HG02981 (cell line): ENCODE measurements at regions not wholly inside any gene's neighbourhood (a gene's known extent, or its start where the extent isn't known, plus 50 kb on each side); places are given as distances from the start of the nearest gene placed in this dataset.
"Not testable (repeated sequence)": the region's sequence is repeated elsewhere in the genome, so short reads cannot be mapped to it uniquely, and the experiment has no call there.

Experiments
- ATAC-seq: cut with Tn5 transposase; IDR thresholded peaks from one replicate; pipeline ENCODE4 v1.9.1; 2021; ENCODE audit warnings: mild to moderate bottlenecking, moderate library complexity; ENCODE audit not compliant: unreplicated experiment

DNA sequence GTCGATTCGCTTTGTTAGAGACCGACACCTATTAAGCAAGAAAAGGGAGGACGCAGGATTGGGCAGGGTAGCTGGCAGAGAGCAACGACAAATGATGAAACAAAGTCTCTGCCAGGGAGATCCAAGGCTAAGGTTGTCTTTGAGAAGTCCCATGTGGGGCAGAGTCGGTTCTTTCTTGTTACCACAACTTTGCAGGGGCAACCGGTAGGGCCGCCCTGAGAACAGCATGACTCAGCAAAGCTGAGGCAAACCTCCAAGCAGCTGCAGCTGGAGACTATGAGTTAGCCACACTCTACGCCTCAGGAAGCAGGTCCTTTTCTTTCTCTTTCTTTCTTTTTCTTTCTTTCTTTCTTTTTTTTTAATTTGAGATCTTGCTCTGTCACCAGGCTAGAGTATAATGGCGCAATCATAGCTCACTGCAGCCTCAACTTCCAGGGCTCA, 452.3 kb upstream of the ID2 start:
- ATAC-seq = peak; percentile 84

DNA sequence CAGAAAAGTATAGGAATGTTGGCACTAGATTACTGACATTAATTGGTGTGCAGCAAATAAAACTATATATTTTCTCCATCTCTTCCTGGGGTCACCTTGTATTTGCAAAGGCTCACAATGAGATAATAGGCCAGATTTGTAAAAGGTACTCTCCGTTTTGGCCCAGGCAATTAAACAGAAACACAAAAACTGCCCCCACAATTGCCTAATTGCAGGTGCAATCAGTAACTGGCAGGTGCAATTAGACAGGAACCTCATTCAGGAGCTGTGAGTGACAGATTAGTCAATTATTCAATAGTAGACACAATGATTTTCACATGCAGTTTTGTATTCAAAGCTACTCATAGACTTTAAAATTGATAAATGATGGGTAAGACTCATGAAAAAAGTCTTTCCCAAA, 451.4 kb upstream of the ID2 start:
- no peak for ATAC-seq

DNA sequence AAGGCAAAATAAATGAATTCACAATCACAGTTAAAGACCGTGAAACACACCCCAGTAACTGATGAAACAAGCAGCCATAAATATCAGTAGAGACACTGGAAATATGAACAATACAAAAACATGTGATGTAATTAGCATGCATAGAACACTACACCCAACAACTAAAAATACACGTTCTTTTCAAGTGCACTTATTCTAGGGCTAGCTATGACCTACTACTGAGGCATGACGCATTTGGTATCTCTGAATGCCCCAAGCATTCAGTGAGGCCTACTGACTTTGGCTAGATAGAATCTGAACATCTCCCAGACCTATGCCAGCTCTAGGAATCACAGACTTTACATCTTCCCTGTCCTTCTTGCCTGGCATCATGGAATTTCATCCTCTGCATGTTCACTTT, 450.0 kb upstream of the ID2 start:
- no peak for ATAC-seq

DNA sequence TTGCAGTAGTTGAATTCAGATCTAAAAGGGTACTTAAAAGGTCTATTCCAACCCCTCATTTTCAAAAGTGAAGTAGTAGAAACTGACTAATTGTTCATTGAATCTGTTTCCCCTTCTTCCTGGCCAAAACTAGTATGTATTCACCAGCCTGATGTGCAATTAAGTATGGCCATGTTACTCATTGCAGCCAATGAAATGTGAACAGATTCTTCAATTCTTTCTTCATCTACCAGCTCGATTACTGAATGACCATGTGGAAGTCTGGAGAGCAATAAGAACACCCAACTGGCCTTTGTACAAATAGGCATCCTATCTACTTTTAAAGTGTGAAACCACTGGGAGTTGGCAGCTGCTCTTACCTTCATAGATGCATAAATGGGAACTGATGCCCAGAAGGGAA, 449.0 kb upstream of the ID2 start:
- no peak for ATAC-seq

DNA sequence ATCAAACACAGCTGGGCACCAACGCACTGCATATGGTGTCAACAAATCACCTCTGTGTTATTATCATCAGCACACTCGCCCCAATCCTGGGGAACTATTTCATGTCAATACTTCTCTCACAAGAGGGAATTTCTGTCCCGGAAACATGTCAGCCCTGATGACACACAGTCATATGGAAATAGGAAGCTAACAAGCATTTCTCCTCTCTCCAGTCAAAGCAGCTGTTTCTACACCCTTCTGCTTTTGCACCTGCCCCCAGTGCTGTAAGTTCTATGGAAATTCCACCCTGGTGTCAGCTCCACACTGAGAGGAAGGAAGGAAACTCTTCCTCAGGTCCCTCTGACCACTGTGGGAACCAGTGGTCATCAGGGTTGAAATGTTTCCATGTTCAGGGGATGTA, 447.6 kb upstream of the ID2 start:
- peak; percentile 25 for ATAC-seq

DNA sequence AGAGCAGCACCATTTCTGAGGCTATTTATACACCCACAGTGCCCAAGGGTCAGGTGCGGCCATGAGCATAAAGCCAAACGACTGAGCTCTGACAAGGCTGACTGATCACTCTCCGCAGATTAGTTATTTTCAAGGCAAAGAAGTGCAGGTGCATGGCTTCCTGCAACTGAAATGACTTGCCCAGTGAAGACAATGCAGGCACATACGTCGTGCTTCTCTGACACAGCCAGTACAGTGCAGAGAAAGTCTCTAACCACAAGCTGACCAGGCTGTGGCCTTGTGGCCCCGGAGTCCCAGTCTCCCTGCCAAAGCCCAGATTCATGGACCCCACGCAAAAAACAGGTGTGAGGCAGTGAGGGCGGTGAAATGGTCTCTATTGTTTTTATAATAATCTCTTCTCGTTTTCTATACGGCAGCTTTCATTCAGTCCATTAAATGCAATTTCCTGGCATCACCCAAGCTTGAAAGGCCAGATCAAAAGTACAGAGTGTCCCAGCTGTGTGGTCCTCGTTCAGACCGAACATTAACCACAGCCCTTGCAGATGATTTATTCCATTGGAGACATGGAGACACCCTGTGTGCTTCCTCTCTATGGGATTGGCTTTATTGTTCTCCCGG, 447.0 kb upstream of the ID2 start:
- peak; percentile 89 for ATAC-seq

DNA sequence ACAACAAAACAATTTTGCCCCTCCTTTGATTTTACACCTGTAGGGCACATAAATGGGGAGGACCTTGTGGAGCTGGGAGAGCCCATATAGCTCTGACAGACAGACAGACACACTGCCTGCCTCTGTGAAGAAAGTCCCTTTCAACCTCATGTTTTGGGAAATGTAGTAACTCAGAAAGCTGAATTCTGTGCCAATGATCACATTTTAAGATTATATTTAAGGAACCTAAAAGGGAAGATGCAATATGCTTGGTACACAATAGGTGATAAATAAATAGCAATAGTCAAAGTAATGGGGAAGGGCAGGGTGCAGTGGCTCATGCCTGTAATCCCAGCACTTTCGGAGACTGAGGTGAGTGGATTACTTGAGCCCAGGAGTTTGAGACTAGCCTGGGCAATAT, 446.4 kb upstream of the ID2 start:
- no peak for ATAC-seq

DNA sequence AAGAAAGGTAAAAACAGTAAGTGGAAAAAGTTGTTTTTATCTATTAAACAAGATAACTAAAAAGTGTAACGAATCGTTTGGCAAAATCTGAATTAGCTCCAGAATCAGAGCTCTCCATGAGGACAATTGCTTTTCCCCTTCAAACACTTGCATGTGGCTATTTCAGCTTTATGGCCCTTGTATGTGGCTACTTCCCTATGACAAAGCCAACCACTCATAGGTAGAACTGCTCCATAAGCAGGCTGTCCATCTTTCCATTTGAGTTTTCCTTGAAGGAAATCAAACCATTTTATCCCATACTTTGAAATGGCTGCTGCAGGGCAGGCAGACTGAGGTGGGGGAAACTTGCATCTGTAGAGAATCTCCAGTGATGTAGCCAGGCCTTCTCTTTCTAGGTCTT, 445.5 kb upstream of the ID2 start:
- no peak for ATAC-seq

DNA sequence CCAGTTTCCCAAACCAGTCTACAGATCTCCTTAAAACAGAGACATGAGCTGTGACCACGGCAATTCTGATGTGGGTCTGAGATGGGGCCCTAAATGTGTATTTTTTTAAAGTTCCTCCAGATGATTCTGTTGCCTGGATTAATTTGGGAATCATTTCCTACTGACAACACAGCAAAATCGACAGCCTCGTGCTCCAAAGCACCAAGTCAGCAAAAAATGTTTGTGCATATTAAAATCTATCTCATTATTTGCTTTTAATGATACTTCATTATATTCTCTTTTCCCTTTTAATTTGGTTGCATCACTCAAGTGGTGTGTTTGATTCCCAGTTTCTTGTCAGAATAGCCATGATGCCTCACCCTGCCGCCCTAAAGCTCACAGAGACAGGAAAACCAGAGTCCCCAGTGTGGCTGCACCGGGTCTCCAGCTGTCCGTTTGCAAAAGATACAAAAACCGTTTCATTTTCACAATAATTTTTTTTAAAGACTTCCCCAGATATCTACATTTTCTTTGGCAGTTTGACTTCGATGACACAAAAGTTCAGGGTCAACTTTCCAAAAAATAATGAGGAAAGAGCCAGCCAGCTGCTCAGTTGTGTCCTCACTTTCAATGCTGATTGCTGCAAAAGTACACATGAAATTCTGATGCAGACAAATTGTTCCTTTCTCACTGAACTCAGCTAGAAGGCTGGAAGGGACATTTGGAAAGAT, 443.2 kb upstream of the ID2 start:
- no peak for ATAC-seq

DNA sequence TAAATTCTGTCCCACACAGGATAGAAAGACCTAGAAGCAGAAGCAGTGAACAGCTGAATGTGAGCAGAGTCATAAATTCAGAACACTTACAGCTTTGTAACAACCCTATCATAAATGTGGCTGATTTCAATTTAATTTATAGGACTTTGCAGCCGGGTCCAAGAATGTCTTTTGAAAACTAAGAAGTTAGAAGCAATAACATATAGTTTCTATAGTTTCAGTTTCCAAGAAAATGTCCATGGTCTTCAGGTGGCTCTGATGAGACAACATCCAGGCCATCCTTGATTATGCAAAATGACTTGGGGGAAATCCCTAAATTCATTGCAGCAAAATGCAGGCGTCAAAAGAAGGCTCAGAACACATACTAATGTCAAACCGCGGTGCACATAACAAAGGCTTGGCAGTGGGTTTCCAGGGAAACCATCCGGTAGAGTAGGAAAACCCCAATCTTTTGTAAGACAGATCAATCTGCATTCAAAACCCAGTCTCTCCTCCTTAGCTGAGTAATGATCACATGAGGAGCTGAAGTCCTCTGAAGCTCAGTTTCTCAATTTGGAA, 442.2 kb upstream of the ID2 start:
- ATAC-seq = no peak

DNA sequence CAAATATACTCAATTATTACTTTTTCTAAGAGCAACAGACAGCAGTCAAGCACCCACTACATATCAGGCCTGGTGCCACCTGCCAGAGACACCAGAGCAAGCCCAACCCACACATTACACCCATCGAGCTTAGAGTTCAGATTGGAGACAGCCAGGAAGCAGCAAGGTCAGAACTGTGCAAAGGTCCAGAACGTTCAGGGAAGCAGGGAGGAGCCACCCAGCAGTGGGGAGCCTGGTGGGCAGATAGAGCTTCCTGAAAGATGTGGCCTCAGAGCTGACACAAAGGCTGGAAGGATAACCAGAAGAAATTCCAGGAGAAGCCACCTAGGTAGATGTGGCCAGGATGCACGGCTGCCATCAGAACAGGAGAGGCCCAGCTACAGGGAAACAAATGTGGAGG, 440.5 kb upstream of the ID2 start:
- no peak for ATAC-seq

DNA sequence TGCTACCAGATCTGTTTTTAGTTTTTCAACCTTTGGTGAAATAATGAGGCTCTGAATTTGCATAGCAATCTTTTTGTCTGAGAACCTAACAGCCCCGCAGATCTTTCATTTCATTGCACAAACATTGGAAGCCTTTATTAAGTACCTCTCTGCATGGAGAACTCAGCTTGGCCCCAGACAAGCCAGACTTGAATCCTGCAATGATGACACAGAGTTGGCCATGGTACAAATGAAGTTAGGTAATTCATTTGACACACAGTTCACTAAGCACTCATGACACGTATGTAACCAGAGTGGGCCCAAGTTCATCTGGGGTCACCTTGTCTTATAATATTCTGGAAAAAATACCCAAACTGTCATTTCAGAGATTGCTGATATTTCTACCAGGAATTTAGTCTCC, 439.1 kb upstream of the ID2 start:
- ATAC-seq = no peak

DNA sequence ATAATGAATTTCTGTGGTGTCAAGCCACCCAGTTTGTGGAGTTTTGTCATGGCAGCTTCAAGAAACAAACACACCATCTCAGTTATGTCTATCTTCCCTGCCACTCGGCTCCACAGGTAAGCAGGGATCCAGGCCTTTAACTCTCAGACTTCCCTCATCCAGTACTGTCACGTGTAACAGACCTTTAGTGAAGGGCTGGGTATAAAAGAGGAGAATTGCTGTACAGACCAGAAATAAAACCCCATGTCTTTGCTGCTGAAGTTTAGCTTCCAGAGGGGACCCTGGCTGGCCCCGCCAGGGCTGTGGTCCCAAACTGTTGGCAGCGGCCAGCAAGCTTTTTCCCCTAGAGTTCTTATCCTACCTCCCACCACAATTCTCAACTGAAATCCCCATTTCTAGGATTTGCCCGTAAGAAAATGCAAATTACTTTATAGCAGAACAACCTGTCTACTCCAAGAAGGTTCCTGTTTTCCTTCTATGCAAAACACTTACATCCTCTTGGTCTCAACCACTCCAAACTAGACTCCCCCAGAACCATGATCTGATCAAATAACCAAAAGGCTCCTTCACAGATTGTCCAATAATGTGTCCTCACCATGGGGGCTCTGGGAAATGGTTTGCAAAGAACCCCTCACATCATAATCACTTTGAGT, 438.0 kb upstream of the ID2 start:
- no peak for ATAC-seq

DNA sequence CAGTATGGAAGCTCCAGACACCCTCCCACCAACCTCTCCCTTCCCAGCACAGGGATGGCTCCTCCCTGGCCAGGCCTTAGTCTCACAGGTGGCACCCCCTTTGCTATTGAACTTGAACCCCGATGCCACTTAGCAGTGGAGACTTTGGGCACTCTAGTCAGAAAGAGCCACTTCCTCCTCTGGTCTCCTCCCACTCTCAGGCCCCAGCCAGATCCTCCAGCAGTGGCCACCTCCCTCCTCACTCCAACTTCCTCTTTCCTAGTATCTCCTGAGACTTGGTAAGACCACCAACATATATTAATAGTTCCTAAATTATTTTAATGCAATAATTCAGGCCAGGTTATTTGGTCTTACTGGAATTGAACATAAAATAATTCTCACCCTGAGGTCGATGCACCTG, 437.2 kb upstream of the ID2 start:
- no peak for ATAC-seq

DNA sequence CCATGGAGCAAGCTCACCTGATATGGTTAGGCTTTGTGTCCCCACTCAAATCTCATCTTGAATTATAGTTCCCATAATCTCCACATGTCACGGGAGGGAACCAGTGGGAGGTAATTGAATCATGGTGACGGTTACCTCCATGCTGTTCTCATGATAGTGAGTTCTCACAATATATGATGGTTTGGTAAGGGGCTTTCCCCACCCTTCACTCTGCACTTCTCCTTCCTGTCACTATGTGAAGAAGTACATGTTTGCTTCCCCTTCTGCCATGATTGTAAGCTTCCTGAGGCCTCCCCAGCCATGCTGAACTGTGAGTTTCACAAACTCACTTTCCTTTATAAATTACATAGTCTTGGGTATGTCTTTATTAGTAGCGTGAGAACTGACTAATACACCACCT, 435.7 kb upstream of the ID2 start:
- no peak for ATAC-seq

DNA sequence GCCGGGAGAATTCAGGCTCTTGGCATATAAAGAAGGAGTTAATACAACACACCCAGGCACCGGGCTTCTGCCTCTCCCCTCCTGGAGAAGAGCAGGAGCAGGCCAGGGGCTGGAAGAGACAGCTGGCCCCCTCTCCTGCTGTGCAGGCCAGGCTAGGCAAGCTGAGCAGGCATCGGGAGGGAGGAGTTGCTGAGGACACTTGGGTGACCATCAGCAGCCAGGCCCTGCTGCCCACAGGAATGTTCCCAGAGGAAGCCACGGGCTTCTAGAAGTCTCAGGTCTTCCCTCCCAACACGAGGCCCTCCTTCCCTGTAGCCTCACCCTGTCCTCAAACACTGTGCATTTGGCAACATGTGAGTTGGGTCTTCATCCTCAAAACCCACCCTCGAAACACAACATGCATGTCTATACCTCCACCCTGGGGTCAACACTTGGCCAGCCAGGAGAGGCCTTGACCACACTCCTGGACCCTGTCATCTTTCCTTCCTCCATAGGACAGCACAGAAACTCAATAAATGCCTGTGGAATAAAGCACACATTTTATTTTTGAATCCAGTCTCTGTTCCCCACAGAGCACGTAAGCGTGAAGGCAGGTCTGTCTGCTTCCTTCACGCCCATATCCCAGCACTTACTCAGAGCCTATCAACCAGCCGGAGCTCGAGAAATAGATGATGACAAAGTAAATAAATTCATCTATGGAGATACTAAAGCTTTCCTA, 433.8 kb upstream of the ID2 start:
- ATAC-seq = no peak

DNA sequence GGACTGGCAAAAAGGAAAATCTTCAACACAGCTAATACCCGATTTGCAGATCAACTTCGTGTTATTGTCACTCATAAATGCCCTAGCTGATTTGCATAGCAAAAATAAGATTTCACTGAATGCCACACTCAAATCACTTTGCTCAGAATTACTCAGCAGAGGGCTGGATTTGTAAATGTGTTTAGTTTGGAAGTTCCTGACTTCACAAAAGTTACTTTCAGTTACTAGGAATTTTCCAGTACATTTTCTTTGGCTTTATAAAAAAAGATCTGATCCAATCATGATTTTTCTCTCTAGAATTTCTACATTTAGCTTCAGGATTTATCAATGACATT, 433.3 kb upstream of the ID2 start:
- no peak for ATAC-seq

DNA sequence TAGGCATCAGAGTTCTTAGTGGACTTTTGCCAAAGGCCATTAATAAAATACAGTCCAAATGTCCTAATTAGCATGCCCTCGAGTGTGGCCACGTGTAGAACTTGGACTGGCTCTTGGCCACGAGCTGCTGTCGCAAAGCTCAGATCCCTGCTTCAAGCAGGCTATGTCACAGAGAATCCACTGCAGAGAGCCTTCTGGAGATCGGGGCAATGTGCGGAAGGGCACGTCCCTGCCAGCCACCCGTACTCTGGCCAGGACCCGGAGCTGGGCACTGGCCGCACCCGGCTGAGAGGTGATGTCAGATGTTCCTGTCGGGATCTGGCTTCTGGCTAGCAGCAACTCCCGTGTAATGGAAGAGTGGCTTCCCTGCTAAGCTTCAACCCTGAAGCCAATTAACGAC, 432.7 kb upstream of the ID2 start:
- no peak for ATAC-seq

DNA sequence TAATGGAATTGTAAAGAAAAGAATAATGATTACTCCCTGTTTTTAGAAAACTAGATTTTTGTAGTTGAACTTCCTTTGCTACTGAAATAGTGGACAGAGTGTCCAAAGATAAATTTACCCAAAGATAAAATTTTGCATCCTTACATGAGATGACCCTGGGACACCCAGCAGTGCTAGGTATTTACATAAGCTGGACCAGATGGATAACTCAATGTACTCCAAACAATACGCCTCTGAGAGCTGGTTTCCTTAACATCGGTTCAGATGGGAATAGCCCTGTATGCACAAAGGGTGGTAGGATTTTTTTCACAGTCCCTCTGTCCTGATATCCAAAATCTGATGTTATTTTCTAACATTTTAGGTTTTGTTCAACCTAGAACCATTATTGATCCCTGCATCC, 432.1 kb upstream of the ID2 start:
- ATAC-seq = no peak

DNA sequence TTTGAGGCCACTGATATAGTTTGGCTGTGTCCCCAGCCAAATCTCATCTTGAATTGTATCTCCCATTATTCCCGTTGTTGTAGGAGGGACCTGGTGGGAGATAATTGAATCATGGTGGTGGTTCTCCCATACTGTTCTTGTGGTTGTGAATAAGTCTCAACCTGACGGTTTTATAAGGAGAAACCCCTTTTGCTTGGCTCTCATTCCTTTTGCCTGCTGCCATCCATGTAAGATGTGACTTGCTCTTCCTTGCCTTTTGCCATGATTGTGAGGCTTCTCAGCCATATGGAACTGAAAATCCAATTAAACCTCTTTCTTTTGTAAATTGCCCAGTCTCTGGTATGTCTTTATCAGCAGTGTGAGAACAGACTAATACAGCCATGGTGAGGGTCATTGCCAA, 431.6 kb upstream of the ID2 start:
- ATAC-seq = not testable (repeated sequence)

DNA sequence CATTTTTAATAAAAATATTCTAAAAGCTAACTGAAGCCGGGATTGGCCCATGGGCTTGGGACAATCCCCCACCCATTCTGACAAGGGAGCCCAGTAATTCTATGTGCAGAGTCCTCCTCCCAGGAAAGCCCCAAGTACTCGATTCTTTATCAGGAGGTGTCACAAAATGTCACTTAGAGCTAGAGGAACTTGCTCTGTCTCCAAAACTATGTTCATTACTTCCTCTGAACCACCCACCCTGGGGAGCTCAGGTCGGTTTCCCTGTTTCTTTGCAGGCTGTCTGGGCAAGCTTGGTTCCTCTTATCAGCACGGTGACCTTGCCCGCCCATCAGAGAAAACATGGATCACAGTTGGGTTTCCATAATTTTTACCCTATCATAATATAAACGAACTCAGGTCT, 430.6 kb upstream of the ID2 start:
- no peak for ATAC-seq

DNA sequence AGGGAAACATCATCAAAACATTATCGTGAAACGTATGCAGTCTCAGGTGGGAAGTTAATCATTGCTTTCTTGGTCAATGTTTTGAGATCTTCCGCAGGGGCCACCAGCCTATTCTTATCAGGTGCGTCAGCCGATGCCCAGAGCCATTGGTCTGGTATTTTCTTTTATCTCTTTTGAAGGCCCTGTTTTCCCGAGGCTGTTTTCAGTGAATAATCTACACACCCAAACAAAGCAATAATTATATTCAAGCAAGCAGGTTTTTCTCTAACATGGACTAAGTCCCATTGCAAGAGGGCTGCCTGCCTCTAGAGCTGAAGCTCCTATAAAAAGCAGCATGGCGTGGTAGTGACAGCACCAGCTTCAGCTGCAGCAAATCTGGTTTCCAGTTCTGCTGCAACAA, 430.0 kb upstream of the ID2 start:
- no peak for ATAC-seq
